ENCODE measurements at regions not wholly inside any gene's neighbourhood (a gene's known extent, or its start where the extent isn't known, plus 50 kb on each side); places are given as distances from the start of the nearest gene placed in this dataset.

- Histone ChIP-seq H3K4me1 (no peaks in the 10 kb centered on the region), H3K4me3 (ENCODE audit: low read depth, low read length) (no peak overlapping the region), H3K9me3 (no peaks in the 10 kb centered on the region), H3K36me3 (ENCODE audit: control insufficient read depth, insufficient read depth, low read length) (no peaks in the 10 kb centered on the region), H3K27me3 (replicated peaks; ENCODE audit: control insufficient read depth, insufficient read depth, low read length) (no peaks in the 10 kb centered on the region)
- DNase-seq = no peak
- H3K27ac Mint-ChIP-seq (ENCODE audit: unreplicated experiment) = no peak overlapping the region
- BruUV-seq (replicated peaks) = no TSS peak
- intact Hi-C loops (cut with micrococcal nuclease; ENCODE audit: unreplicated experiment) = no loop called here
- no peaks in the 10 kb centered on the region for H3K27me3 Mint-ChIP-seq (ENCODE audit: insufficient read depth, unreplicated experiment)
- H3K9me3 Mint-ChIP-seq (ENCODE audit: unreplicated experiment) = no peaks in the 10 kb centered on the region
- H3K36me3 Mint-ChIP-seq (ENCODE audit: insufficient read depth, unreplicated experiment) = no peaks in the 10 kb centered on the region
- no peak overlapping the region for H3K4me3 Mint-ChIP-seq (ENCODE audit: unreplicated experiment)
- ChIA-PET POLR2A (no interaction called here), CTCF (no interaction called here)
- no peak for TF ChIP-seq CTCF (IDR thresholded peaks at IDR 0.05; ENCODE audit: insufficient read depth in 1 of 2, low read depth in 1 of 2, low read length in 1 of 2, severe bottlenecking in 1 of 2, unreplicated experiment in 1 of 2)
- H3K4me1 Mint-ChIP-seq (ENCODE audit: low read depth, unreplicated experiment) = no peaks in the 10 kb centered on the region
Measured at GRCh38 chr3:22241110-22241509, 490.1 kb upstream of the ZNF385D start.

- intact Hi-C loops (cut with micrococcal nuclease; ENCODE audit: unreplicated experiment) = no loop called here
- POLR2A ChIA-PET = no interaction called here
Measured at GRCh38 chr3:22244761-22245521, 493.9 kb upstream of the ZNF385D start.

GRCh38 chr3:22245811-22246583, 495.0 kb upstream of the ZNF385D start:
- intact Hi-C loops (cut with micrococcal nuclease; ENCODE audit: unreplicated experiment) = no loop called here
- ChIA-PET POLR2A (no interaction called here), CTCF (no interaction called here)
- DNase-seq = no peak
- Mint-ChIP-seq H3K27ac (ENCODE audit: unreplicated experiment) (no peak overlapping the region), H3K4me1 (ENCODE audit: low read depth, unreplicated experiment) (no peaks in the 10 kb centered on the region), H3K36me3 (ENCODE audit: insufficient read depth, unreplicated experiment) (no peaks in the 10 kb centered on the region), H3K4me3 (ENCODE audit: unreplicated experiment) (no peak overlapping the region), H3K9me3 (ENCODE audit: unreplicated experiment) (no peaks in the 10 kb centered on the region), H3K27me3 (ENCODE audit: insufficient read depth, unreplicated experiment) (no peaks in the 10 kb centered on the region)
- Histone ChIP-seq H3K4me3 (ENCODE audit: low read depth, low read length) (no peak overlapping the region), H3K9me3 (no peaks in the 10 kb centered on the region), H3K27me3 (replicated peaks; ENCODE audit: control insufficient read depth, insufficient read depth, low read length) (no peaks in the 10 kb centered on the region), H3K36me3 (ENCODE audit: control insufficient read depth, insufficient read depth, low read length) (no peaks in the 10 kb centered on the region), H3K4me1 (no peaks in the 10 kb centered on the region)
- TF ChIP-seq CTCF (IDR thresholded peaks at IDR 0.05; ENCODE audit: insufficient read depth in 1 of 2, low read depth in 1 of 2, low read length in 1 of 2, severe bottlenecking in 1 of 2, unreplicated experiment in 1 of 2) = no peak
- no TSS peak for BruUV-seq (replicated peaks)

More at GRCh38 chr3:22244761-22245521, 493.9 kb upstream of the ZNF385D start:
- Histone ChIP-seq H3K27me3 (replicated peaks; ENCODE audit: control insufficient read depth, insufficient read depth, low read length) (no peaks in the 10 kb centered on the region), H3K36me3 (ENCODE audit: control insufficient read depth, insufficient read depth, low read length) (no peaks in the 10 kb centered on the region), H3K9me3 (no peaks in the 10 kb centered on the region), H3K4me3 (ENCODE audit: low read depth, low read length) (no peak overlapping the region), H3K4me1 (no peaks in the 10 kb centered on the region)
- DNase-seq = no peak
- H3K36me3 Mint-ChIP-seq (ENCODE audit: insufficient read depth, unreplicated experiment) = no peaks in the 10 kb centered on the region
- CTCF ChIA-PET = no interaction called here
- no peak for TF ChIP-seq CTCF (IDR thresholded peaks at IDR 0.05; ENCODE audit: insufficient read depth in 1 of 2, low read depth in 1 of 2, low read length in 1 of 2, severe bottlenecking in 1 of 2, unreplicated experiment in 1 of 2)
- no peaks in the 10 kb centered on the region for H3K4me1 Mint-ChIP-seq (ENCODE audit: low read depth, unreplicated experiment)
- no peak overlapping the region for H3K4me3 Mint-ChIP-seq (ENCODE audit: unreplicated experiment)
- H3K27me3 Mint-ChIP-seq (ENCODE audit: insufficient read depth, unreplicated experiment) = no peaks in the 10 kb centered on the region
- no peaks in the 10 kb centered on the region for H3K9me3 Mint-ChIP-seq (ENCODE audit: unreplicated experiment)
- BruUV-seq (replicated peaks) = no TSS peak
- no peak overlapping the region for H3K27ac Mint-ChIP-seq (ENCODE audit: unreplicated experiment)

Measured in Caco-2 (cell line).